Esophagus squamous epithelium (tissue), 4 donors: ENCODE measurements at regions not wholly inside any gene's neighbourhood (a gene's known extent, or its start where the extent isn't known, plus 50 kb on each side); places are given as distances from the start of the nearest gene placed in this dataset.

Experiments
- CTCF ChIP-seq, 6 experiments: fragments of 450-650 bp in 4 of 6; fragments of 200-600 bp in 2 of 6; sonication (generic) in 2 of 6; IDR thresholded peaks; one replicate each; pipeline ENCODE4 v1.5.1; 2016 to 2019; ENCODE audit warnings: antibody characterized with exemption in 6 of 6, mild to moderate bottlenecking in 4 of 6, moderate library complexity in 4 of 6
- POLR2A ChIP-seq, 4 donors: fragments of 450-650 bp; IDR thresholded peaks; one replicate each; pipeline ENCODE4 v1.6.1; 2017; ENCODE audit warnings: antibody characterized with exemption in 4 of 4, mild to moderate bottlenecking in 4 of 4, moderate library complexity in 3 of 4

- TF ChIP-seq CTCF (IDR thresholded peaks at IDR 0.05) (no peak), POLR2A (IDR thresholded peaks at IDR 0.05) (no peak)
These were observed 463.2 kb upstream of the B3GALT2 start for GRCh38 chr1:193649587-193649986.
